GM04504 (cell line): ENCODE measurements at regions not wholly inside any gene's neighbourhood (a gene's known extent, or its start where the extent isn't known, plus 50 kb on each side); places are given as distances from the start of the nearest gene placed in this dataset.
"Not testable (repeated sequence)": the region's sequence is repeated elsewhere in the genome, so short reads cannot be mapped to it uniquely, and the experiment has no call there.

Experiments
- DNase-seq: peaks from one replicate; pipeline ENCODE4 v3.0.0-alpha.2; 2012; ENCODE audit warnings: low read depth

DNA sequence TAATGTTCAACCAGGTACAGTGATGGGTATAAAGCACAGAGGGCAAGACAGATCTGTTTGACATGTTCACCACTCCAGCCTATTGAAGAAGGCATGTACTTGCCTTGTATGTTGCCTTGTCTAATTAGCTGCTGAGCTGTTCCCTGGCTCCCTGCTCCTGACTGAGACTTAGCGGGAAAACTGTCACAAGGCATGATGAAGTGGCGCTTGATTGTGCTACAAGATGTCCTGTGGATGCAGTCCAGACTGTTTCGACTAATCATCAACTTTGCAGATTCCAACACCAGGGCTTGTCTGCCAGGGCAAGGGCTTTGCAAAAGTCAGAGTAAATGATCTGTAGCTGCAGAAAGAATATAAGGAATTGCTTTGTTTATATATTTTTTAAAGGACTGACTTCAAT is 136.2 kb upstream of the NRBF2 start:
- no peak for DNase-seq

- DNase-seq: no peak
Observed at GRCh38 chr10:62996516-62996915, 136.6 kb upstream of the NRBF2 start.

DNA sequence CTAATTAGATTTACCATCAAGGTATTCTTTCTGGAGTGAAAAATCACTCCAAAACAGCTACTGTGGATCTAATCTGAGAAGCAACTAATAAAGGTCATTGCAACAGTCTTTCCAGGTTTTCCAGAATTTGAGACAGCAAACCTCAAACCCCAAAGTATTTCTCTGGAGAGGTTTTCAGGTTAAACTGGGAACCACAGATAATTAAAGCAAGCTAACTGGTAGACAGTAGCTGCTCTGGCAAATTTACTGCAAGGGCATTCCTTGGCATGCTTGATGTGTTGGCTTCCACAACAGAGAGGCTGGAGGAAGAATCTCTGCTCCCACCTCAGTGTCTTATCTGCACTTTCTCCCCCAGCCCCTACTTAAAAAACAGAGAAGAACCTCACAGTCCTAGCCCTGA is 140.0 kb upstream of the NRBF2 start:
- no peak for DNase-seq

DNA sequence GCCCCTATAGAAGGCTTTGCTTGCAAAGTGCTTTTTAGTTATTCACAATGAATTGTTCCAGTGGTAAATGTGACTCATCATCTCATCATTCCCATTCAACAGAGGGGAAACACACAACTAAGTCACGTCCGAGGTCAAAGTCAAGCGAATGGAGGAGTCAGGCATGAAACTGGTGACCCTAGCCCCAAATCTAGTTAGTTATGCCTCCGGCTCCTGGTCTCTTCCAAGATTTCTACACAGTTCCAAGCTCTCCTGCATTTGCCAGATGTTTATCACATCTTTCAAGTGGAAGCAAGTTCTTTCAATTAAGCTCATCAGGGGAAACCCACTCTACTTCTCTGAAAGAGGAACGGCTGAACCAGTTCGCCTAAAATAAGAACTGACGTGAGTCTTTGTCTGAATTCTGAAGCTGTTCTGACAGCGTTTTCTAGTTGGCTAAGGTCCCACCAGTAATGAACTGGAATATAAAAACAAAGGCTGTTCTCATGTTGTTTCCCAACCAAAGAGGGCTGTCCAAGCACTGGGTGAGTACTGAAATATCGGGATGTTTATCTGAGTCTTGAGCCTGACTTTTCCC is 140.9 kb upstream of the NRBF2 start:
- no peak for DNase-seq

DNA sequence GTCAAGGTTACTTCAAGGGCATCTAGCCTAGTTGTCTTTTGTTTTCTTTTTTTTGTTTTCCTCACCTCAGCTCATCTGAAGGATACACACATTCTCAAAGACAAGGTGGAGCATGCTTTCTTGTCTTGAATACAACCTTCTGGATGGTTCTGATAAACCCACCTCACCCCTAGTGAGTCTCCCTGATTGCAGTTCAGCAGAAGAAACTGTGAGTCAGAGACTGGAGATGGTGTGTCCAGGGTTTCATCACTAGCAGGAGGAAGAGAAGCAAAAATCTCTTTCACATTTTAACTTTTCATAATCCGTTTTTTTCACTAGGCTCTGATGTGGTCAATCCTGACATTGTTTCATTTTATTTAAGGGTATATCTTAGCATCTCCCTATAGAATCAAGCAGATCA is 143.0 kb upstream of the NRBF2 start:
- no peak for DNase-seq

GRCh38 chr10:62985807-62986600 is 147.1 kb upstream of the NRBF2 start:
- DNase-seq: no peak

DNA sequence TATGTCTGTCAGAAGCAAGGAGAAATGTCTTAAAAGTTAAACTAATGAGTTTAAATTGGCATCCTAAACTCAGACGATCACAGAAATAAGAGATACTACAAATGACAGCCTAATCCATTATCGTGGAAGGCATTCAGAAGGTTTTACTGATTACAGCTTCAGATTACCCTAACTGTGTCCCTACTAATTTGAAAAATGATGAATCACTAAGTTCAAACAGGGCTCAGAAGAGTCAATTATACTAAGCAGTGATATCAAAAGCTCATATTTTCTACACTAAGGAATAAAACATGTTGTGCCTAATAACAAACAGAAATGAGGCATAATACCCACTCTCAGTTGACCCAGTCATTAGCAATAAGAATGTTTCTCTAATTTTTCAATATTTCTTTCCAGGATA is 152.0 kb upstream of the NRBF2 start:
- DNase-seq: no peak

- no peak for DNase-seq
Observed at GRCh38 chr10:62980687-62981086, 152.4 kb upstream of the NRBF2 start.

GRCh38 chr10:62979921-62980320 is 153.2 kb upstream of the NRBF2 start:
- no peak for DNase-seq

DNA sequence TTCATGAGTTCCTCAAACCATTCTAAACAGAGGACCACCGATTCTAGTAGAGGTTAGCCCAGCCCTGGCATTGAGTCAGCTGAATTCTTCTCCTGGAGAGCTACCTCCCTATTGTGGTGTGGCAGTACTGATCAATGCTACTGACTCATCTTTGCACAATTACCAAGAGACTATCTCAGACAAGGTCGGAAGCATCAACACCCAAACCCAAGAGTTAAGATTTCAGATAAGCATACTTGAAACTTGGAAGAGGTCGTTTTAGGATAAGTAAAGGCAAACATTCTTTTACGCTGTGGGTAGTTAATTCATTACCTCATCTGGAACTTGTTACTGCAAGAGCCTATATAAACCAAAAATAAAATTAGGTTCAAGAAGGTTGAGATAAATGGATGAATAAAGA is 154.6 kb upstream of the NRBF2 start:
- DNase-seq: no peak

DNA sequence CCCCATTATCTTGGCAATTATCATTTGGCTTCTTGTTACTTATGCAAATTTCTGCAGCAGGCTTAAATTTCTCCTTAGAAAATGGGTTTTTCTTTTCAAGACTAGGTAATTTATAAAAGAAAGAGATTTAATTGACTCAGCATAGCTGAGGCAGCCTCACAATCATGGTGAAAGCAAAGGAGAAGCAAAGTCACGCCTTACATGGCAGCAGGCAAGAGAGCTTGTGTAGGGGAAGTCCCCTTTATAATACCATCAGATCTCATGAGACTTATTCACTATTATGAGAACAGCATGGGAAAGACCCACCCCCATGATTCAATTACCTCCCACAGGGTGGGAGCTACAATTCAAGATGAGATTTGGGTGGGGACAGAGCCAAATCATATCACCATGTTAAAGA is 158.3 kb upstream of the NRBF2 start:
- DNase-seq: not testable (repeated sequence)

DNA sequence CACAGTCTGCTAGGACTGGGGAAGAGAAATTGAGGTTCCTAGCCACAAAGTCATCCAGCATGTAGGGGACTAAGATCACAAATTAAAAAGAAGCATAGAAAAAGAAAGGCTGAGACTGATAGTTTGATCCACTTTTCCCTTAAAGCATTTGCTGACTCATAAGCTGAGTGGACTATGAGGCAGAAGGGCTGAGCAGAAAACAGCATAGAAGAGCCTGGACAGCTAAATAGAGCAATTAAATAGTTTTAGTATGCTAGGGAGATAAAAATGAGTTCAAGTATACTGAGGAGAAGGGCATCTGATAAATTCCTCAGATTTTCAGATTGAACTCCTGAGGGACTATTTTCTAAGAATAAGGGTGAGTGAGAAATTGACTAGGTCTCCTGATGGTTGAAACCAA is 155.9 kb upstream of the EGR2 start:
- no peak for DNase-seq

GRCh38 chr10:62964026-62964425 is 147.9 kb upstream of the EGR2 start:
- DNase-seq: no peak

GRCh38 chr10:62961951-62962523 is 145.9 kb upstream of the EGR2 start:
- no peak for DNase-seq

DNA sequence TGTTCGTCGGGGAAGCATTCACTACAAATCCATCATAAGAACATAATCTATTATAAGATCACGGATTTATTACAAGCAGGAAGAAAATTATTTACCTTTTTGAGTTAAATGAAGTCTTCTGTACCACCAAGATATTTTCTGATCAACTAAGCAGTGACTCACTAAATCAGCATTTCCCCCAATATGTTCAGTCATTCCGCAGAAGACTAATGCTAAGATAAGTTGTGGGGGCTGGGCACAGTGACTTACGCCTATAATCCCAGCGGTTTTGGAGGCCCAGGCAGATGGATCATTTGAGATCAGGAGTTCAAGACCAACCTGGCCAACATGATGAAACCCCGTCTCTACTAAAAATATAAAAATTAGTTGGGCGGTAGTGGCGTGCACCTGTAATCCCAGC is 144.2 kb upstream of the EGR2 start:
- DNase-seq: no peak

GRCh38 chr10:62959553-62959952 is 143.4 kb upstream of the EGR2 start:
- no peak for DNase-seq

- DNase-seq: no peak
Observed at GRCh38 chr10:62958980-62959379, 142.8 kb upstream of the EGR2 start.

DNA sequence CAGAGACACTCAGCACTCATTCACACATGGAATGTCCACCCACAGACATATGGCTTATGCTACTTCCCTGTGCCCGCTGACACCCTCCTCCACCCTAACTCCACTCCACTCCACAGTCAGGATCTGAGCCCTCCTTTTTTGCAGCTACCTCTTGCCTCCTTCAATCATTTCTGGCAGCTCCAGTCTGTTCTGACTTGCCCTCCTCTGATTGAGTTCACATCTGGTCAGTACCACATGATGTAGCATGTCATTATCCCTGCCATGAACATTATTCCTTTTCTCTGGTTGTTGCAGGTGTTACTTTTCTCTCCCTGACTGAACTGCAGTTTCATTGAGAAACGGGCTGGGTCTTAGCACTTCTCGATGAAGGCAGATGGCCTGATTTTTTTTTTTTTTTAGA is 130.1 kb upstream of the EGR2 start:
- no peak for DNase-seq

- no peak for DNase-seq
Observed at GRCh38 chr10:62939698-62940097, 123.5 kb upstream of the EGR2 start.

DNA sequence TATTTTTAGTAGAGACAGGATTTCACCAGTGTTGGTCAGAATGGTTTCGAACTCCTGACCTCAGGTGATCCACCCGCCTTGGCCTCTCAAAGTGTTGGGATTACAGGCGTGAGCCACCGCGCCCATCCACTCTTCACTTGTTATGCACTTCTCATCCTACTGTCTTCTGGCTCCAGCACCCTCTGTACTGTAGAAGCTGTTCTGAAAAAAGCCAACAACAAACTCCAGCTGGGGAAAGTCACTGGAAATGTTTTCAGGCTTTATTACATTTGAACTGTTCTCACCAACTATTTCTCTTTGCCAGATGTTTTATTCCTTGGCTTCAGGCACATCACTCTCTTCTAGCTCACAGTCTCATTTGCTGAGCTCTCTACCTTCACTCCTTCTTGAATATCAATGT is 122.5 kb upstream of the EGR2 start:
- DNase-seq: no peak

GRCh38 chr10:62937674-62938073 is 121.5 kb upstream of the EGR2 start:
- no peak for DNase-seq

DNA sequence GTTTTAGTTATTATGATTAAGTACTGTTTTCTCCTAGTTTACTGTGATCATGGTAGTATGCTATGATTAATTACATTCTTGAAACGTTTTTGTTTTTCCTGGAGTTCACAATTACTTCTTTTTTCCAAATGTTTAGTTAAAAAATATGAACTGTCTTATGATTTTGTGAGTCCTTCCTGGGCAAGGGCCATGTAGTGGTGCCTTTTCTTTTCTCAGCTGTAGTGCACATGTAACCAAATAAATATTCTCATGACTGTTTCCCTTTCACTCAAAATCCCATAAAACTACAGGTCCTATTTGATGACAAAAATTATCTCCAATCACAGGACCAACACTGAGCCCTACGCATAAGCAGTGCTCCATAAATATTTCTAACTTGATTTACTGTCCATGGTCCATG is 118.9 kb upstream of the EGR2 start:
- no peak for DNase-seq

- no peak for DNase-seq
Observed at GRCh38 chr10:62934258-62934657, 118.1 kb upstream of the EGR2 start.

GRCh38 chr10:62928763-62929162 is 112.6 kb upstream of the EGR2 start:
- DNase-seq: not testable (repeated sequence)
